DOHH2 (cell line): ENCODE measurements at regions not wholly inside any gene's neighbourhood (a gene's known extent, or its start where the extent isn't known, plus 50 kb on each side); places are given as distances from the start of the nearest gene placed in this dataset.

ENCODE experiments used
- H3F3A ChIP-seq: fragments of 200-600 bp; sonication (generic), shearing (Covaris generic); 2 replicates; pipeline ENCODE4 v1.6.0; 2016; ENCODE audit warnings: antibody characterized with exemption, mild to moderate bottlenecking; ENCODE audit not compliant: control insufficient read depth, insufficient read depth
- H3K27ac ChIP-seq: fragments of 200-600 bp; sonication (generic); 2 replicates; pipeline ENCODE4 v1.5.1; 2014; ENCODE audit warnings: low read depth, mild to moderate bottlenecking, low read length, moderate library complexity
- H3K27me3 ChIP-seq: fragments of 200-600 bp; sonication (generic); 2 replicates; pipeline ENCODE4 v1.6.1; 2014; ENCODE audit warnings: mild to moderate bottlenecking, low read length, mixed read lengths; ENCODE audit not compliant: control insufficient read depth
- H3K36me3 ChIP-seq: fragments of 200-600 bp; sonication (generic); 2 replicates; pipeline ENCODE4 v1.6.1; 2014; ENCODE audit warnings: mild to moderate bottlenecking, low read length, moderate library complexity, mixed read lengths; ENCODE audit not compliant: control insufficient read depth
- H3K4me1 ChIP-seq: fragments of 200-600 bp; sonication (generic); 2 replicates; pipeline ENCODE4 v1.6.1; 2014; ENCODE audit warnings: mild to moderate bottlenecking, low read length, mixed read lengths; ENCODE audit not compliant: control insufficient read depth
- H3K4me2 ChIP-seq: fragments of 200-600 bp; sonication (generic); 2 replicates; pipeline ENCODE4 v1.6.0; 2014; ENCODE audit warnings: mild to moderate bottlenecking, low read length, moderate library complexity
- H3K4me3 ChIP-seq: fragments of 200-600 bp; sonication (generic); 2 replicates; pipeline ENCODE4 v1.5.1; 2014; ENCODE audit warnings: mild to moderate bottlenecking, low read length, mixed read lengths
- H3K79me2 ChIP-seq: fragments of 200-600 bp; sonication (generic); 2 replicates; pipeline ENCODE4 v1.6.1; 2014; ENCODE audit warnings: mild to moderate bottlenecking, low read length, mixed read lengths; ENCODE audit not compliant: control insufficient read depth
- H3K9me2 ChIP-seq: fragments of 200-600 bp; sonication (generic); replicated peaks from 2 replicates; pipeline ENCODE4 v1.6.1; 2014; ENCODE audit warnings: mild to moderate bottlenecking, low read length, mixed read lengths; ENCODE audit not compliant: control insufficient read depth
- H3K9me3 ChIP-seq: fragments of 200-600 bp; sonication (generic); 2 replicates; pipeline ENCODE4 v1.6.1; 2014; ENCODE audit warnings: antibody characterized with exemption, low read length, mixed read lengths; ENCODE audit not compliant: control insufficient read depth, insufficient read depth
- H4K20me1 ChIP-seq: fragments of 200-600 bp; sonication (generic); 2 replicates; pipeline ENCODE4 v1.6.0; 2014; ENCODE audit warnings: low read depth, mild to moderate bottlenecking, antibody characterized with exemption, low read length, moderate library complexity; ENCODE audit not compliant: control insufficient read depth, insufficient read depth
- EZH2phosphoT487 ChIP-seq: fragments of 200-600 bp; sonication (generic); IDR thresholded peaks from 2 replicates; pipeline ENCODE4 v1.6.1; 2017; ENCODE audit warnings: borderline replicate concordance, mild to moderate bottlenecking, antibody characterized with exemption, low read length, moderate library complexity, mixed read lengths
- TF ChIP-seq, protein P1 (sequence below): fragments of 200-600 bp; sonication (generic); IDR thresholded peaks from one replicate; pipeline ENCODE4 v1.5.1; 2014; ENCODE audit warnings: antibody characterized with exemption, mild to moderate bottlenecking, low read depth, low read length; ENCODE audit not compliant: poor library complexity, severe bottlenecking

DNA sequence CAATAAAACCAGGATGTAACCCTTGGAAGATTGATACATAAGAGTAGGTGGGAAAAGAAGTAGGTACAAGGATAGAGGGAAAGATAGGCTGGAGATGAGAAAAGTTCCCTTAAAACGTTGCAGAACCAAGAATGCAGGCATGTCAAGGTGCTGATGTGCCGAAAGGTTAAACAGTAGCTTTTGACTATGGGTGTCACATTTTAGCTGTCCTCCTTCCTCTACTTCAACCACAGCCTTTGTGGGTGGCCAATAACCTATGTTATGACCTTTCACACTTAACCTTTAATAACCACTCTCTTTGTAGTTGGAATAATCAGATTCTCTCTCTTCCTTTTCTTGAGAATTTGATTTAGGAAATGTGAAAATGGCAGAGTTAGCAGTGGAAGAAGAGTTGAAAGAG lies 184.5 kb upstream of the GAP43 start:
- Histone ChIP-seq H3K79me2 (no peaks in the 10 kb centered on the region), H3F3A (no peaks in the 10 kb centered on the region), H3K4me3 (no peak overlapping the region), H3K9me3 (no peaks in the 10 kb centered on the region), H4K20me1 (no peaks in the 10 kb centered on the region), H3K27ac (no peak overlapping the region), H3K36me3 (no peaks in the 10 kb centered on the region), H3K4me1 (no peaks in the 10 kb centered on the region), H3K27me3 (no peaks in the 10 kb centered on the region), H3K9me2 (no peaks in the 10 kb centered on the region), H3K4me2 (no peak overlapping the region)
- TF ChIP-seq, protein P1, sequence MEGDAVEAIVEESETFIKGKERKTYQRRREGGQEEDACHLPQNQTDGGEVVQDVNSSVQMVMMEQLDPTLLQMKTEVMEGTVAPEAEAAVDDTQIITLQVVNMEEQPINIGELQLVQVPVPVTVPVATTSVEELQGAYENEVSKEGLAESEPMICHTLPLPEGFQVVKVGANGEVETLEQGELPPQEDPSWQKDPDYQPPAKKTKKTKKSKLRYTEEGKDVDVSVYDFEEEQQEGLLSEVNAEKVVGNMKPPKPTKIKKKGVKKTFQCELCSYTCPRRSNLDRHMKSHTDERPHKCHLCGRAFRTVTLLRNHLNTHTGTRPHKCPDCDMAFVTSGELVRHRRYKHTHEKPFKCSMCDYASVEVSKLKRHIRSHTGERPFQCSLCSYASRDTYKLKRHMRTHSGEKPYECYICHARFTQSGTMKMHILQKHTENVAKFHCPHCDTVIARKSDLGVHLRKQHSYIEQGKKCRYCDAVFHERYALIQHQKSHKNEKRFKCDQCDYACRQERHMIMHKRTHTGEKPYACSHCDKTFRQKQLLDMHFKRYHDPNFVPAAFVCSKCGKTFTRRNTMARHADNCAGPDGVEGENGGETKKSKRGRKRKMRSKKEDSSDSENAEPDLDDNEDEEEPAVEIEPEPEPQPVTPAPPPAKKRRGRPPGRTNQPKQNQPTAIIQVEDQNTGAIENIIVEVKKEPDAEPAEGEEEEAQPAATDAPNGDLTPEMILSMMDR = no peak
- TF ChIP-seq EZH2phosphoT487 = no peak

DNA sequence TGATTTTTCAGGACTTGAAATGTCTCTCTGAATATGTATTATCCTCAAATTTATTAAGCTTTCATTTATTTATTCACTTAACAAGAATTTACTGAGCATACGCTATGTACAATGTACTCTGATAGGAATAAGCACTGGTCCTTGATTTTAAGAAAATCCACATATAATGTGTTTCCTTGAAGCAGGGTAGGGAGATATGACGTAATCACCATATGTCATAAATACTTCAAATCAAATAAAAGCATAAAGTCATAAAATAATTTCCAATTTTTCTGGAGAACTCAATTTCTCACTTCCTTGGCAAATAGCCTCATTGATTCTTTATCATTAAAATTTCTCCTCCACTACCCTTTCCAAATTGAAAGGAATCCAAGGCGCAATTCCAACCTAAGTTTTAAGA lies 177.8 kb upstream of the GAP43 start:
- Histone ChIP-seq H4K20me1 (no peaks in the 10 kb centered on the region), H3K4me1 (no peaks in the 10 kb centered on the region), H3K9me3 (no peaks in the 10 kb centered on the region), H3K4me3 (no peak overlapping the region), H3F3A (no peaks in the 10 kb centered on the region), H3K79me2 (no peaks in the 10 kb centered on the region), H3K36me3 (no peaks in the 10 kb centered on the region), H3K27me3 (no peaks in the 10 kb centered on the region), H3K9me2 (no peaks in the 10 kb centered on the region), H3K4me2 (no peak overlapping the region), H3K27ac (no peak overlapping the region)
- TF ChIP-seq EZH2phosphoT487 = no peak
- TF ChIP-seq, protein P1 = no peak

DNA sequence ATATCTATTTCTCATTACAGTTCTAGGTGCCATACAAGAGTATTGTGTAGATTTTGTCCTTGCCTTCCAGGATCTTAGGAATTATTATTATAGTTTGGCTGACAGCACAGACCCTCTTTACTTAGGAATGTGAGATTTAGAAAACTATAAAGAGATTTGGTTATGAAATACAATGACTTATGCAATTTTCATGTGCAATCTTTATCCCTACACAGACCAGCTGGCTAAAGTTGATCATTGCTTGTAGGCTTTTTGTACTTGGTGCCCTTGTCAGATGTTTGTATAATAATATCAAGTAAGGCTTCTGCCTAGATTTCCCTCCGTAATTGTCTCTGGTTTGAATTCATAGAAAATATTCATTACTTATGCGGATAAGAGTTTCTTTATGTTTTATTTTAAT lies 174.5 kb upstream of the GAP43 start:
- Histone ChIP-seq H3K4me3 (no peak overlapping the region), H4K20me1 (no peaks in the 10 kb centered on the region), H3K4me2 (no peak overlapping the region), H3K27me3 (no peaks in the 10 kb centered on the region), H3K4me1 (no peaks in the 10 kb centered on the region), H3K9me3 (no peaks in the 10 kb centered on the region), H3K79me2 (no peaks in the 10 kb centered on the region), H3K9me2 (no peaks in the 10 kb centered on the region), H3F3A (no peaks in the 10 kb centered on the region), H3K36me3 (no peaks in the 10 kb centered on the region), H3K27ac (no peak overlapping the region)
- TF ChIP-seq, protein P1 = no peak
- no peak for TF ChIP-seq EZH2phosphoT487

DNA sequence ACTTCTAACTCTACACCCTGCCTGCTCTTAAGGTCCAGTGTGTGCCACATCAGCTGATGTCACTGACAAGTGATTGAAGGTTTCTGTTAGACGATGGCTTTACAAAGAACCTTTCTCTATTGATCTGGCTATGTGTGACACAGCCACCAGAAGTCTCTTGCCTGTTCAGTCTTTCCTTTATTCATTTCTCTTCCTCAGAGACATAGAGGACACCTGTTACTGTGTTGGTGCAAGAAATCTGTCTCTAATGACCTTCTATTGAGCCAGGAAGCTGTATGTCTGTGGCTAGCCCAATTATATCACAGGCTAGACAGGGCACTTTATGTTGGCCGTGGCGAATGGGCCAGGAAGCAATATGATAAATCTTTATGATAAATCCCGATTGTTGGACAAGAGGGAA lies 173.3 kb upstream of the GAP43 start:
- Histone ChIP-seq H3K79me2 (no peaks in the 10 kb centered on the region), H3K4me2 (no peak overlapping the region), H3K4me3 (no peak overlapping the region), H3F3A (no peaks in the 10 kb centered on the region), H3K9me3 (no peaks in the 10 kb centered on the region), H3K36me3 (no peaks in the 10 kb centered on the region), H3K27me3 (no peaks in the 10 kb centered on the region), H3K4me1 (no peaks in the 10 kb centered on the region), H4K20me1 (no peaks in the 10 kb centered on the region), H3K27ac (no peak overlapping the region), H3K9me2 (no peaks in the 10 kb centered on the region)
- TF ChIP-seq EZH2phosphoT487 = no peak
- TF ChIP-seq, protein P1 = no peak
